Thyroid gland (tissue), 4 donors: ENCODE measurements at regions not wholly inside any gene's neighbourhood (a gene's known extent, or its start where the extent isn't known, plus 50 kb on each side); places are given as distances from the start of the nearest gene placed in this dataset.
"Not testable (repeated sequence)": the region's sequence is repeated elsewhere in the genome, so short reads cannot be mapped to it uniquely, and the experiment has no call there.

Experiments used
- DNase-seq, 2 donors: peaks; one replicate each; pipeline ENCODE4 v3.0.0-alpha.2; 2019
- H3K27ac ChIP-seq, 3 donors: fragments of 200-600 bp; sonication (generic); 1 replicate in 2 of 3; 2 replicates in 1 of 3; pipeline ENCODE4 v1.5.1; 2016 to 2019; ENCODE audit warnings: mild to moderate bottlenecking in 1 of 3, moderate library complexity in 1 of 3
- H3K27me3 ChIP-seq: fragments of 200-600 bp; sonication (generic); one replicate; pipeline ENCODE4 v1.5.1; 2019
- H3K36me3 ChIP-seq, 2 donors: fragments of 200-600 bp; sonication (generic); one replicate each; pipeline ENCODE4 v1.5.1; 2016 to 2019
- H3K4me1 ChIP-seq, 2 donors: fragments of 200-600 bp; sonication (generic); one replicate each; pipeline ENCODE4 v1.5.1; 2017 to 2019
- H3K4me3 ChIP-seq, 3 donors: fragments of 200-600 bp; sonication (generic); replicated peaks in 1 of 3; 1 replicate in 2 of 3; 2 replicates in 1 of 3; pipeline ENCODE4 v1.5.1; 2016; ENCODE audit warnings: mild to moderate bottlenecking in 1 of 3
- H3K9me3 ChIP-seq: fragments of 200-600 bp; sonication (generic); one replicate; pipeline ENCODE4 v1.5.1; 2017
- WGBS, 2 donors: methylation state at CpG; one replicate each; pipeline ENCODE4 v1.1.5; 2017; 5-methylcytosine and 5-hydroxymethylcytosine counted together
- intact Hi-C: fragments of 100-400 bp; cut with DNase I; formaldehyde crosslinking; loops from one replicate; pipeline ENCODE4 v1.15.1; 2023

- H3K4me3 ChIP-seq, H3K27me3 ChIP-seq, intact Hi-C loops, DNase-seq, H3K36me3 ChIP-seq, H3K9me3 ChIP-seq, H3K4me1 ChIP-seq, H3K27ac ChIP-seq: not testable (repeated sequence)
- WGBS, 2 donors: 84% methylated on average over 4 of the region's 5 CpGs; no CpG with 5 or more reads in 1 of the 2 donors
These were observed 99.1 kb upstream of the NBPF26 start for GRCh38 chr1:120624565-120625064.

DNA sequence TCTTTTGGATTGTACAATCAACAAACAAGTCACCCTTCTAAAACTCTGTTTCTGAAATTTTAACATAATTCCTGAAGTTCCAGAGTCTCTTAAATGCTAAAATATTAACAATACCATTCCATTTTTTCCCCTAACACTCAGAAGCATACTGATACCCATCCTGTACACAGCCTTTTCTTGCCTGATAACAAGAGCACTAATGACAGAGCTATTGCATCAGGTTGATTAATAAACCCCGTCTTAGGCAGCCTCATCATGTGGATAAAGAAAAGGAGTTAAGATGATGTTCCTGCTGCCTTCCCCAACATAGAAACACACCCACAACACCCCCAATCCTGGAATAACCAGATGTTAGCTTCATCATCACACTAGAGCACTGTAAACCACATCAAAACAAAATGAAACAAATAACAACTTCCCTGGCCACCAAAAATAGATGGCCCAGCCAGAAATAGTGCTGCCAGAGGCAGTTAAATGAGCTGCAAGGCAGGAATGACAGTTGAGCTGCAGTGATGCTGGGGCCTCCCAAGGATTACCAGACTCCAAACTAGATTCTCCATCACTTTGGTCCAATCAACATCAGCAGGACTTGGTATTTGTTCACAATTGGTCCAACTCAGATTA is 93.8 kb upstream of the NBPF26 start:
- H3K36me3 ChIP-seq, H3K27me3 ChIP-seq, intact Hi-C loops, H3K4me3 ChIP-seq, H3K27ac ChIP-seq, DNase-seq, H3K9me3 ChIP-seq, H3K4me1 ChIP-seq: not testable (repeated sequence)
- no CpG with 5 or more reads among the region's 1 CpG for WGBS, 2 donors

DNA sequence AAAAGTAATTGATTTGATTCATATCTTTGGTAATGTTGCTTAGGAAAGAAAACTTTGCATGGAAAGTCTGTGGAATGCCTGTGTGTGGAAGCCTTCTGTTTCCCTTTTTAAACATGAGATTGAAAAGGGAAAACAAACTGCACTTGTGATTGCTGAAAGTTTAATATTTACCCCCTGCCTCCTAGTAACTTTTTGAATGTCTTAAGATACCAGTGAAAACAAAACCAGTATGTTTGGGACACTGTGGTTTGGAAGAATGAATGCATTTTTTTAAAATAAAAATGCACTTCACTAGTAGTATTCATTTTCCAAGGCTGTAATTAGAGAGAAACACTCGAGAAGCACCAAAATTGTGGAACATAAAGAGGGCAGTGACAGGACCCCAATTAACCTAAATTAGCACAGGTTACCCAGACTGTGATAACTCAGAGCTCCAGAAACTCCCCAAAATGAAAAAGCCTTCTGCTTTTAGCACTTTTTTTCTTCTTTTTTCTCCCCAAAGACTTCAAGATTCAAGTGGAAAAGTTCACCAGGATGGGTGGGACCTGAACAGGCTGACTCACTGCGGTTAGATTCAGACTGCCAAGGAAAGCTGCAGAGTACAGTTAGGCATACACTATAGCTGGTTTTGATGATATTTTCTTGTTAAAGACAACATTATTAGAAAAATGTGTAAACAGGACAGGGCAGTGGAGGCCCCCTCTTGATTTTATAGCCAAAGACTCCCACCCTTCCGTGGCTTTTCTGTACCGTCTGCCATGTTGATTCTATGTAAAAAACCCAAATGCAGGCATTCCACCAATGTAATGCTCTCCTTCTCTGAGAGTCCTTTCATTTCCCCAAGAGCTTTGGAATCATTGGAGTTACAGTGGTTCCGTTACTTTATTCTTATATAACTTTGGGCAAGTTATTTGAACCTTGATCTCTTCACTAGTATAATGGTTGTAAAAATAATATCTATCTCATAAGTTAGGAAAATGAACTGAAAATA is 88.6 kb upstream of the NBPF26 start:
- H3K27me3 ChIP-seq, H3K9me3 ChIP-seq, DNase-seq, H3K4me3 ChIP-seq, H3K4me1 ChIP-seq, intact Hi-C loops, H3K27ac ChIP-seq, H3K36me3 ChIP-seq: not testable (repeated sequence)
- WGBS, 2 donors: no CpG with 5 or more reads among the region's 5 CpGs

DNA sequence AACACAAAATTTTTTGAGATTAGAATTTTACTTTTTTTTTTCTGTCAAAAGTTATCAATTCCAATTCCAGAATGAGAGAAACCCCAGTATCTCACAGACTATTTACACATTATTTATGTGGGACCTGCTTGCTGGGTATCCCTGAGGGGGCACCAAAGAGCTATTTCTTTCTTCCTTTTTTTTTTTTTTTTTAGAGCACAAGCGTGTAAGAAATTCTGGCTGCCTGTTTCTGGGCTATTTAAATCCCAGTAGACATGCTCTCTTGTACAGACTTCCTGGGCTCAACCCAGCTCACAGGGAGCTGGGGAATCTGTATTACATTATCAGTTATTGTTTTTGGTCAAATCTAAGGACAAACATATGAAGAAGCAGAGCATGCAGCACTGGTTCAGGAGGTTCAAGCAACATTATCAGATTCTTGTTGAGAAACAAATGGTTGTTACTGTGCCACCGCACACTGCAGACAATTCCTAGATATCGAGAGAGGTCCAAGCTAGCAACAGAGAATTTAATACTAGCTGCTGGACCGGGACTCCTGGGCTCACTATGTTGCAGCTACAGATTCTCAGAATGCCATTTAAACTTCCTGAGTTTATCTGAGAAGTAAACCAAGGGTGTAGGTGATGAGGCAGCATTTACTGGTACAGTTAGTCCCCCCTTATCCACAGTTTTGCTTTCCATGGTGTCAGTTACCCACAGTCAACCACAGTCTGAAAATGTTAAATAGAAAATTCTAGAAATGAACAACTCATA is 83.3 kb upstream of the NBPF26 start:
- H3K27me3 ChIP-seq, H3K27ac ChIP-seq, H3K36me3 ChIP-seq, H3K9me3 ChIP-seq, DNase-seq, H3K4me3 ChIP-seq, intact Hi-C loops, H3K4me1 ChIP-seq: not testable (repeated sequence)
- 0% methylated on average over 1 of the region's 4 CpGs; no CpG with 5 or more reads in 1 of the 2 donors for WGBS, 2 donors

DNA sequence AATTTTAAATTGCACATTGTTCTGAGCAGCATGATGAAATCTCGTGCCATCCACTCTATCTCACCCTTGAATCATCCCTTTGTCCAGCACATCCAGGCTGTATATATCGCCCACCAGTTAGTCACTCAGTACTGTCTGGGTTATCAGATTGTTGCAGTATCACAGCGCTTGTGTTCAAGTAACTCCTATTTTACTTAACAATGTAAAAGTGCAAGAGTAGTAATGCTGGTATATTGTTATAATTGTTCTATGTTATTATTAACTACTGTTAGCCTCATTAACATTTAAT is 82.8 kb upstream of the NBPF26 start:
- DNase-seq, H3K4me3 ChIP-seq, H3K9me3 ChIP-seq, H3K27ac ChIP-seq, intact Hi-C loops, H3K4me1 ChIP-seq, H3K27me3 ChIP-seq, H3K36me3 ChIP-seq: not testable (repeated sequence)
- WGBS, 2 donors: no CpG with 5 or more reads among the region's 3 CpGs

GRCh38 chr1:120647182-120647581 is 76.6 kb upstream of the NBPF26 start:
- H3K4me1 ChIP-seq, H3K27ac ChIP-seq, H3K9me3 ChIP-seq, H3K4me3 ChIP-seq, H3K36me3 ChIP-seq, intact Hi-C loops, DNase-seq, H3K27me3 ChIP-seq: not testable (repeated sequence)
- WGBS, 2 donors: no CpG with 5 or more reads among the region's 2 CpGs

DNA sequence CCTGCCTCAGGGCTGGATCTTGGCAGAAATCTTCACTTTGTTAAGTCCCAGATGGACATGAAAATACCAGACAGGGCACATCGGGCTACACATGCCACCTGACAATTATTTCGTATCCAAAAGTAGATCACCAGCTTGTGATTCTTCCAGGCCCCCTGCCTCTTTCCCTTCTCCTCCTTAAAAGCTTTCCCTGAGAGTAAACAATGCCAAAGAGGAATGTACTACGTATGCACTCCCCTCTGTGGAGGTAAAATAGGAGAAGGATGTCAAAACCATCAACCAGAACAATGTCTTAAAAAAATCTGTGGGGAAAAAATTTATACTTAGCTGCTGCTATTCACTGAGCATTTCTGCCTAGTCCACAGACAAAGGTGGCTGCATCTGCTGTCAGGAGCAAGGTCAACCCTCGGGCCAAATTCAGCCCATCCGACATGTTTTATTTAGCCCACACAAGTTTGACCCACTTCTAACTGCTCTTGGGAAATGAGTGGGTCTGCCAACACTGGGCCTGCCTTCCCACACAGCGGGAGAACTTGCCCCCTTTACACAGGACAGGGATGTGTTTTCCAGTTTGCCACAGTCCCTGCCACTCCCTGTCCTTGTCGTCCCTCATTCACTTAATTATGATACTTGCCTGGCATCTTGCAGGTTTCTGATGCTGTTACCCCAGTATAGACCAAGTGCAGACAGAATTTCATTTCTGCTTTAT is 74.7 kb upstream of the NBPF26 start:
- H3K27ac ChIP-seq, H3K4me3 ChIP-seq, H3K27me3 ChIP-seq, H3K4me1 ChIP-seq, H3K36me3 ChIP-seq, intact Hi-C loops, H3K9me3 ChIP-seq, DNase-seq: not testable (repeated sequence)
- no CpG with 5 or more reads among the region's 7 CpGs for WGBS, 2 donors

DNA sequence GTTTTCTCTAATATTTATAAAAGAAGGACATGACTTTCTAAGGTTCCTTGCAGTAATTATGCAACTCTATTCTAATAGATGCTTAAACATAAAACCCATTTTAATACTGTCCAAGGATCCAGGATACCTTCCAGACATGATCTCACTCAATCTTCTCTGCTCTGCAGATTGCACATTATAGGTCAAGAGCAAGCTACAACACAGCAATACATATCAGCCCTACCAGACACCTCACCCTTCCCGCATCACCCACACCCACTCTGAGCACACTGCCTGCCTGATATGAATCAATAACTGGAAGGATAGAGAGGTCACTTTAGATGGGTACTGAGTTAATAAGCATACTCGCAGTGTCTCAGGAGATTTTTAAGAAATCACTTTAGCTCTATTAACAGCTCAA is 74.0 kb upstream of the NBPF26 start:
- WGBS, 2 donors: no CpG with 5 or more reads among the region's 2 CpGs
- H3K27me3 ChIP-seq, DNase-seq, H3K36me3 ChIP-seq, intact Hi-C loops, H3K4me3 ChIP-seq, H3K27ac ChIP-seq, H3K9me3 ChIP-seq, H3K4me1 ChIP-seq: not testable (repeated sequence)

DNA sequence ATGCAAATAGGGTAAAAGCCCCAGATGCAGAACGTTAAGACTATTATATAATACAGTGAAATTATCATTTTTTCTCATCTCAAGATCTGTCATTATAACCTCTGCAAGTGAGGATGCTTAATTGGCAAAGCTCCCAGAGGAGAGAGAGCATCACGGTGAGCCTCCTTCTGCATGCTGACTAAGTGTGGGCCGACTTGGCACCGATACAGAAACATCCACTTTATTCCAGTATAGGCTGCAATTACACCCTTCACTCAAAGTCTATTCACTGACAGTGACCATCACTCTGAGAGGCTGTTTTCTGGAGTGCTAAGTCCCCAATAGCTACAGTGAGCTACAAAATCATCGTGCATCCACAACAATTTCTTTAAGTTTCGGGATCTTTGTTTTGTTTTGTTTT is 69.6 kb upstream of the NBPF26 start:
- H3K9me3 ChIP-seq, H3K4me3 ChIP-seq, H3K27me3 ChIP-seq, H3K36me3 ChIP-seq, H3K27ac ChIP-seq, H3K4me1 ChIP-seq, intact Hi-C loops, DNase-seq: not testable (repeated sequence)
- 17% methylated on average over 1 of the region's 6 CpGs; no CpG with 5 or more reads in 1 of the 2 donors for WGBS, 2 donors

GRCh38 chr1:120655394-120655793 is 68.4 kb upstream of the NBPF26 start:
- H3K36me3 ChIP-seq, DNase-seq, H3K4me3 ChIP-seq, H3K27me3 ChIP-seq, intact Hi-C loops, H3K27ac ChIP-seq, H3K9me3 ChIP-seq, H3K4me1 ChIP-seq: not testable (repeated sequence)
- WGBS, 2 donors: no CpG with 5 or more reads among the region's 8 CpGs

DNA sequence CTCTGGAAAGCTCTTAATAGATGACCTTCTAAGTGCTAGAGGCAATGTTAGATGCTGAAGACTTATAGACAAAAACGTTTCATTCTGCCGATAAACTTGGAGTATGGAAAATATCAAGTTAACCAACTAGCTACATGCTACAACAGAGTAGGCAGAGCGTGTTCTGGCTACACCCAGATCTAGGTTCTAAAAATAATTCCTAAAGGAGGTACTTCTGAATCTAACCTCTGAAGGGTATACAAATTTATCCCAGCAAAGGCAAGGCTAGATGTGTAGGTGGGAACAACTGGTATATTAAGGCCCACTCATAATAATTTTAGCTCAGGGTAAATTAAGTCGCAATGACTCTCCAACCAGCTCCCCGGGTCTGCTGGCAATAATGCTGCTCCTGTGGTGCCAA is 67.6 kb upstream of the NBPF26 start:
- intact Hi-C loops, H3K4me1 ChIP-seq, H3K27me3 ChIP-seq, DNase-seq, H3K36me3 ChIP-seq, H3K27ac ChIP-seq, H3K9me3 ChIP-seq, H3K4me3 ChIP-seq: not testable (repeated sequence)
- no CpG with 5 or more reads among the region's 5 CpGs for WGBS, 2 donors

GRCh38 chr1:120657804-120658203 is 65.9 kb upstream of the NBPF26 start:
- WGBS, 2 donors: no CpG with 5 or more reads among the region's 2 CpGs
- H3K36me3 ChIP-seq, H3K27me3 ChIP-seq, H3K9me3 ChIP-seq, H3K4me3 ChIP-seq, DNase-seq, intact Hi-C loops, H3K4me1 ChIP-seq, H3K27ac ChIP-seq: not testable (repeated sequence)
